ENCODE measurements at regions not wholly inside any gene's neighbourhood (a gene's known extent, or its start where the extent isn't known, plus 50 kb on each side); places are given as distances from the start of the nearest gene placed in this dataset.

DNA sequence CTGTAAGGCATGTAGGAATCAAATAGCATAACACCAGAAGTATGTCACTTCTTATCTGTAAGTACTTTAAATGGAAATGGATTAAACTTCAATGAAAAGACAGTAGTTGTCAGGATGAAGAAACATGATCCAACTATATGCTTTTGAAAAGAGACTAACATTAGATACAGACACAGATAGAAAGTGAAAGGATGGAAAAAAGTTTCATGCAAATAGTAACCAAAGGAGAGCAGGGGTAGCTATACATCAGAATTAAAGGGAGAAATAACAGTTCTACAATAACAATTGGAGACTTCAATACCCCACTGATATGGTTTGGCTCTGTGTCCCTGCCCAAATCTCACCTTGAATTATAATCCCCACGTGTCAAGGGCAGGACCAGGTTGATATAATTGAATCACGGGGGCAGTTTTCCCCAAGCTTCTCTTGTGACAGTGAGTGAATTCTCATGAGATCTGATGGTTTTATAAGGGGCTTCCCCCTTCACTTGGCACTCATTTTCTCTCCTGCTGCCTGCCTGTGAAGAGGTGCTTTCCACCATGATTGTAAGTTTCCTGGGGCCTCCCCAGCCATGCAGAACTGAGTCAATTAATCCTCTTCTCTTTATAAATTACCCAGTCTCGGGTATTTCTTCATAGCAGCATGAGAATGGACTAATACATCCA, 205.4 kb upstream of the CDH2 start:
- DNase-seq (ENCODE audit: low read depth), result peak; percentile 15
- H3K4me3 ChIP-seq (ENCODE audit: low read depth, low read length), result no peak overlapping the region
- TF ChIP-seq, protein P1, sequence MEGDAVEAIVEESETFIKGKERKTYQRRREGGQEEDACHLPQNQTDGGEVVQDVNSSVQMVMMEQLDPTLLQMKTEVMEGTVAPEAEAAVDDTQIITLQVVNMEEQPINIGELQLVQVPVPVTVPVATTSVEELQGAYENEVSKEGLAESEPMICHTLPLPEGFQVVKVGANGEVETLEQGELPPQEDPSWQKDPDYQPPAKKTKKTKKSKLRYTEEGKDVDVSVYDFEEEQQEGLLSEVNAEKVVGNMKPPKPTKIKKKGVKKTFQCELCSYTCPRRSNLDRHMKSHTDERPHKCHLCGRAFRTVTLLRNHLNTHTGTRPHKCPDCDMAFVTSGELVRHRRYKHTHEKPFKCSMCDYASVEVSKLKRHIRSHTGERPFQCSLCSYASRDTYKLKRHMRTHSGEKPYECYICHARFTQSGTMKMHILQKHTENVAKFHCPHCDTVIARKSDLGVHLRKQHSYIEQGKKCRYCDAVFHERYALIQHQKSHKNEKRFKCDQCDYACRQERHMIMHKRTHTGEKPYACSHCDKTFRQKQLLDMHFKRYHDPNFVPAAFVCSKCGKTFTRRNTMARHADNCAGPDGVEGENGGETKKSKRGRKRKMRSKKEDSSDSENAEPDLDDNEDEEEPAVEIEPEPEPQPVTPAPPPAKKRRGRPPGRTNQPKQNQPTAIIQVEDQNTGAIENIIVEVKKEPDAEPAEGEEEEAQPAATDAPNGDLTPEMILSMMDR (IDR thresholded peaks at IDR 0.05; ENCODE audit: insufficient read depth, low read depth, low read length, missing control alignments), result no peak

DNA sequence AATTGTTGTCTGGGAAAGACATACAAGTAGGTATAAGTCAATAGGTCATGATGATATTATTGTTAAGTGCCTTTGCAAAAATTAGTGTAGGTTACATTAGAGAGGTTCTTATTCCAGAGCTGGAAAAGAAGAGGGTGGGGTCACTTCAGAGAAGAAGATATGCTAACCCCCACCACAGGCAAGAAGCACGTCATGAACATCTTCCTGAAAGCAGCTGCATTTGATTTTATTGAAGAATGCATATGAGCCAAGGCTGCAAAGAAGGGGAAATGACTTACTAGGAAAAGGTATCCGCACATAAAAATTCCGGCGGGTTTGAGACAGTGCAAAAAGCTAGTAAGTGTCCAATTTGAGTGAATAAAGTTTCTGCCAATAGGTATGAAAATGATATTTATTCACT, 195.3 kb upstream of the CDH2 start:
- TF ChIP-seq, protein P1 (IDR thresholded peaks at IDR 0.05; ENCODE audit: insufficient read depth, low read depth, low read length, missing control alignments), result no peak
- no peak for DNase-seq (ENCODE audit: low read depth)
- no peak overlapping the region for H3K4me3 ChIP-seq (ENCODE audit: low read depth, low read length)

DNA sequence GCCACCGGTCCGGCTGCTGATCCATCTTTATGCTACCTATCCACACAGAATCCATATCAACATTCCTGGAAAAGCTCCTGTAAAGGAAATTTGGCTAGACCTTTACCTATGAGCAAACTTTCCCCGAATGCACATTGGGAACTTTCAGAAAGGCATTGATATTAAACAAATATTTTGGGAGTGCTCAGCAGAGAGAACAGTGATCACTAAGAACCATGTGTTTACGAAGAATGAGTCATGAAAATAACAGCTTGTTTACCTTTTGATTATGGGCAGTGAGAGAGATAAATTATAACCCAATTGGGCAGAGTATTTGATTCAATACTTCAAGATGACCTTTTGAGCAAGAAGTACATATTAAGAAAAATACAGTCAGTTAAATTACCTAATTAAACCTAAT, 189.7 kb upstream of the CDH2 start:
- H3K4me3 ChIP-seq (ENCODE audit: low read depth, low read length), result no peak overlapping the region
- no peak for DNase-seq (ENCODE audit: low read depth)
- TF ChIP-seq, protein P1 (IDR thresholded peaks at IDR 0.05; ENCODE audit: insufficient read depth, low read depth, low read length, missing control alignments), result no peak

DNA sequence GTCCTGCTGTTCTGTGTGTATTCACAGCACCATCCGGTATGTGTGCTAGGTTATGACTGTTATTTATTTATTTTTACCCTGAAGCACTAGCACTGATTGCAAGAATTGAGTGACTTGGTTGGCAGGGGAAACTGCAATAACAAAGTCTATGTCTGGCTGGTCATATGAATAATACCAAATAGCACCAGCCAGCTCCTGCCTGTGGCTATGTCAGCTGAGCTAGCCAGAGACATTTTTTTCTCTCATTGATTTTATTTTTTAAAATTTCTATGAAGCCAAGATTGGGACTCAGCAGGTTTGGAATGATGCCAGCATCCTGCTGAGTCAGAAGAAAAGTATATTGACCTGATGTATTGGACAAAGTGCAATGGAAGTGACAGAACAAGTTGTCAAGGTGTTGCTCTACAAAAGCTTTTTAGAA, 188.5 kb upstream of the CDH2 start:
- TF ChIP-seq, protein P1 (IDR thresholded peaks at IDR 0.05; ENCODE audit: insufficient read depth, low read depth, low read length, missing control alignments), result no peak
- H3K4me3 ChIP-seq (ENCODE audit: low read depth, low read length), result no peak overlapping the region
- DNase-seq (ENCODE audit: low read depth), result no peak

DNA sequence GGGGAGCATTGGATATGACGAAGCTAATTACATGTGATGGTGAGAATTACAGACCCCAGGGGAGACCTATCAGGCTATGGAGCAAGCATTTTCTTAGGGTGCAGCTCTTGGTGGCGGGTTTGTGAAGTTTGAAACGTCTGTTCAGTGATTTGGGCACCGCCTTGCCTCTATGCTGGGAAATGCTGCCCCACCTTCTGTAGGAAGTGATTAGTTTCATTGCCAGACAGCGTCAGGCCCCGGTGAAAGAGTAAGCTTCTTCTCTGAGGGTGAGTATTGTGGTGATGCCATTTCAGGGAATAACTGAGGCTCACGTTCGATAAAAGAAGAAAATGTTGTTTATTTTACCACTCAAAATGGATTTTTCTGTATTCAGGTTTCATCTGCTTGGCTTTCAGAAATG, 186.2 kb upstream of the CDH2 start:
- DNase-seq (ENCODE audit: low read depth), result no peak
- no peak overlapping the region for H3K4me3 ChIP-seq (ENCODE audit: low read depth, low read length)
- TF ChIP-seq, protein P1 (IDR thresholded peaks at IDR 0.05; ENCODE audit: insufficient read depth, low read depth, low read length, missing control alignments), result no peak

DNA sequence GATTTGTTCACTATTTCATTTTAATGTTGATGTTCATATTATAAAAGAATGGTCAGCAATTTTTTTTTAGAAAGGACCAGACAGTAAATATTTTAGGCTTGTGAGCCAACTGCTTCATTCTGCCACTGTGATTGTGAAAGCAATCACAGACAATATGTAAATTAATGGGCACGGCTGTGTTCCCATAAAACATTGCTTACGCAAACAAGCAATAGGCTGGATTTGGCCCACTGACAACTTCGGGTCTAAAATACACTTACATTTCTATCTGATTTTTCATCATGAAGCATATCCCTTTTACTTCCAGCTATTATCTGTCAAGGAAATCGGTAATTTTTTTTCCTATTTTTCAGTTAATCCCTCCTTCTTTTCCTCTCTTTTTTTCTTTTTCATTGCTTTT, 182.2 kb upstream of the CDH2 start:
- no peak overlapping the region for H3K4me3 ChIP-seq (ENCODE audit: low read depth, low read length)
- TF ChIP-seq, protein P1 (IDR thresholded peaks at IDR 0.05; ENCODE audit: insufficient read depth, low read depth, low read length, missing control alignments), result no peak
- no peak for DNase-seq (ENCODE audit: low read depth)

All from GM12865 (cell line).